Breast epithelium (tissue), 4 donors: ENCODE measurements at regions not wholly inside any gene's neighbourhood (a gene's known extent, or its start where the extent isn't known, plus 50 kb on each side); places are given as distances from the start of the nearest gene placed in this dataset.

ENCODE experiments used
- DNase-seq, 2 donors: peaks; one replicate each; pipeline ENCODE4 v3.0.0-alpha.2; 2019; ENCODE audit warnings: low spot score in 2 of 2
- H3K27ac ChIP-seq, 2 donors: fragments of 200-600 bp; sonication (generic) in 1 of 2; one replicate each; pipeline ENCODE4 v1.5.1; 2016 to 2019; ENCODE audit warnings: mild to moderate bottlenecking in 1 of 2
- H3K27me3 ChIP-seq, 2 donors: fragments of 200-600 bp; sonication (generic) in 1 of 2; one replicate each; pipeline versions ENCODE4 v1.5.1 to v1.6.0; 2017 to 2019; ENCODE audit warnings: control low read depth in 1 of 2, mild to moderate bottlenecking in 1 of 2
- H3K36me3 ChIP-seq: fragments of 200-600 bp; one replicate; pipeline ENCODE4 v1.5.1; 2019
- H3K4me1 ChIP-seq, 2 donors: fragments of 200-600 bp; sonication (generic); one replicate each; pipeline ENCODE4 v1.5.1; 2016 to 2019; ENCODE audit warnings: control low read depth in 1 of 2
- H3K4me3 ChIP-seq, 3 donors: fragments of 200-600 bp; sonication (generic); 1 replicate in 2 of 3; 2 replicates in 1 of 3; pipeline ENCODE4 v1.5.1; 2016 to 2019; ENCODE audit warnings: mild to moderate bottlenecking in 3 of 3, moderate library complexity in 2 of 3
- H3K9me3 ChIP-seq, 2 donors: fragments of 200-600 bp; sonication (generic) in 1 of 2; one replicate each; pipeline ENCODE4 v1.5.1; 2016 to 2019; ENCODE audit warnings: control low read depth in 1 of 2
- POLR2A ChIP-seq: fragments of 450-650 bp; IDR thresholded peaks from one replicate; pipeline ENCODE4 v1.6.1; 2016; ENCODE audit warnings: antibody characterized with exemption, mild to moderate bottlenecking, moderate library complexity
- POLR2AphosphoS5 ChIP-seq, 3 donors: sonication (generic); formaldehyde crosslinking; IDR thresholded peaks; one replicate each; pipeline ENCODE4 v1.6.1; 2017; ENCODE audit warnings: antibody characterized with exemption in 3 of 3
- intact Hi-C: fragments of 100-400 bp; cut with DNase I; formaldehyde crosslinking; loops from one replicate; pipeline ENCODE4 v1.15.1; 2023; ENCODE audit warnings: low total_unique reads
- TF ChIP-seq, protein P1 (sequence below), 3 donors: fragments of 450-650 bp; IDR thresholded peaks; one replicate each; pipeline ENCODE4 v1.5.1; 2016 to 2017; ENCODE audit warnings: antibody characterized with exemption in 3 of 3, mild to moderate bottlenecking in 3 of 3, moderate library complexity in 3 of 3

DNA sequence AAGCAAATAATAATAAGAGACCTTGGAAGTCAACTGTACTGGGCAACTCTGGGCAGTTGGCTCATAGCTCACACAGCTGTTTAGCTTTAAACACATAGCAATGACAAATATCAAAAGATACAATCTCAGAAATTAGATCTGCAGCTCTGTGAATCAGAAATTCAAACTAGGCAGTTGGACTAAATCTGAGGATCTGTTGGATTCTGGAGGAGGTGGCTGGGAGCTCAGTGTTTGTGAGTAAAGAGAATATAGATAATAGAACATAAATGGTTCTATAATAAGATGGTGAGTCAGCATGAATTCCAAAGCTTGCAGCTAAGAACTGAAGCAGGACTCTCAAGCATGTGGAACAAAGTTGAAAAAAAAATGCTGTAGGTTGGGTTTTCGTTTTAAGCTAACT lies 1949.4 kb upstream of the SEL1L start:
- no peaks in the 10 kb centered on the region for H3K27me3 ChIP-seq
- H3K4me3 ChIP-seq: no peak overlapping the region
- H3K9me3 ChIP-seq: no peaks in the 10 kb centered on the region
- no peak for DNase-seq
- intact Hi-C loops: no loop called here
- TF ChIP-seq POLR2A (no peak), POLR2AphosphoS5 (IDR thresholded peaks at IDR 0.05) (no peak)
- TF ChIP-seq, protein P1, sequence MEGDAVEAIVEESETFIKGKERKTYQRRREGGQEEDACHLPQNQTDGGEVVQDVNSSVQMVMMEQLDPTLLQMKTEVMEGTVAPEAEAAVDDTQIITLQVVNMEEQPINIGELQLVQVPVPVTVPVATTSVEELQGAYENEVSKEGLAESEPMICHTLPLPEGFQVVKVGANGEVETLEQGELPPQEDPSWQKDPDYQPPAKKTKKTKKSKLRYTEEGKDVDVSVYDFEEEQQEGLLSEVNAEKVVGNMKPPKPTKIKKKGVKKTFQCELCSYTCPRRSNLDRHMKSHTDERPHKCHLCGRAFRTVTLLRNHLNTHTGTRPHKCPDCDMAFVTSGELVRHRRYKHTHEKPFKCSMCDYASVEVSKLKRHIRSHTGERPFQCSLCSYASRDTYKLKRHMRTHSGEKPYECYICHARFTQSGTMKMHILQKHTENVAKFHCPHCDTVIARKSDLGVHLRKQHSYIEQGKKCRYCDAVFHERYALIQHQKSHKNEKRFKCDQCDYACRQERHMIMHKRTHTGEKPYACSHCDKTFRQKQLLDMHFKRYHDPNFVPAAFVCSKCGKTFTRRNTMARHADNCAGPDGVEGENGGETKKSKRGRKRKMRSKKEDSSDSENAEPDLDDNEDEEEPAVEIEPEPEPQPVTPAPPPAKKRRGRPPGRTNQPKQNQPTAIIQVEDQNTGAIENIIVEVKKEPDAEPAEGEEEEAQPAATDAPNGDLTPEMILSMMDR (IDR thresholded peaks at IDR 0.05): no peak
- no peaks in the 10 kb centered on the region for H3K36me3 ChIP-seq
- H3K4me1 ChIP-seq: no peaks in the 10 kb centered on the region
- H3K27ac ChIP-seq: no peak overlapping the region

DNA sequence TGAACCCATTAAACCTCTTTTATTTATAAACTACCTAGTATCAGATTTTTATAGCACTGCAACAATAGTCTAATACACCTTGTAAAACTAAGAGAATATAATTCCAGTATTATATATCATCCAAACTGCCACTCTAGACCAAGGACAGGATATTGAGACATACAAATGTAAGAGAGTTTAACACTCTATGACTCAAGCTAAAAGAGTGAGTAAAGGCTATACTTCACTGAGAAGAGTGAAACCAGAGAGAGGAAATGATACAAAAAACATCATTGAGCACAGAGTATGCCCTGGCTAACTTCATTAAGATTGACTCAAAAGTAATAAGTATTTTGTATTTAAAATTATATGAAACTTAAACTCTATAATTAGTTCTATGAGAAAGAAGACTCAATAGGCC lies 1951.9 kb upstream of the SEL1L start:
- Histone ChIP-seq H3K27ac (no peak overlapping the region), H3K36me3 (no peaks in the 10 kb centered on the region), H3K9me3 (no peaks in the 10 kb centered on the region), H3K4me3 (no peak overlapping the region), H3K4me1 (no peaks in the 10 kb centered on the region), H3K27me3 (no peaks in the 10 kb centered on the region)
- intact Hi-C loops: no loop called here
- DNase-seq: no peak
- TF ChIP-seq, protein P1 (IDR thresholded peaks at IDR 0.05): no peak
- TF ChIP-seq POLR2AphosphoS5 (IDR thresholded peaks at IDR 0.05): no peak
- no peak for TF ChIP-seq POLR2A

DNA sequence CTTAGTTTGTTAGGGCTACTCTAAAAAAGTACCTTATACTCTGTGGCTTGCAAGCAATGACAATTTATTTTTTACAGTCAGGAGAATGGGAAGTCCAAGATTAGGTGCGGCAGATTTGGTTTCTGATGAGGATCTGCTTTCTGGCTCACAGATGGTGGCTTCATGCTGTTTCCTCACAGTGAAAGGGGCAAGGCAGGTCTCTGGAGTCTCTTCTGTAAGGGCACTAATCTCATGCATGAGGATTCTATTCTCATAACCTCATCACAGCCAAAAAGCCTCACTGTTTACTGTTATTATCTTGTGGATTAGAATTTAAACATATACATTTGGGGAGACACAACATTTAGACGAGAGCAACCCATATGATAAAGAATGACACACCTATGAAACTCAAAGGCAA lies 1957.4 kb upstream of the SEL1L start:
- H3K27ac ChIP-seq: no peak overlapping the region
- H3K9me3 ChIP-seq: no peaks in the 10 kb centered on the region
- intact Hi-C loops: no loop called here
- no peaks in the 10 kb centered on the region for H3K27me3 ChIP-seq
- H3K4me3 ChIP-seq: no peak overlapping the region
- H3K36me3 ChIP-seq: no peaks in the 10 kb centered on the region
- TF ChIP-seq, protein P1 (IDR thresholded peaks at IDR 0.05): no peak
- TF ChIP-seq POLR2AphosphoS5 (IDR thresholded peaks at IDR 0.05) (no peak), POLR2A (no peak)
- DNase-seq: no peak
- H3K4me1 ChIP-seq: no peaks in the 10 kb centered on the region

DNA sequence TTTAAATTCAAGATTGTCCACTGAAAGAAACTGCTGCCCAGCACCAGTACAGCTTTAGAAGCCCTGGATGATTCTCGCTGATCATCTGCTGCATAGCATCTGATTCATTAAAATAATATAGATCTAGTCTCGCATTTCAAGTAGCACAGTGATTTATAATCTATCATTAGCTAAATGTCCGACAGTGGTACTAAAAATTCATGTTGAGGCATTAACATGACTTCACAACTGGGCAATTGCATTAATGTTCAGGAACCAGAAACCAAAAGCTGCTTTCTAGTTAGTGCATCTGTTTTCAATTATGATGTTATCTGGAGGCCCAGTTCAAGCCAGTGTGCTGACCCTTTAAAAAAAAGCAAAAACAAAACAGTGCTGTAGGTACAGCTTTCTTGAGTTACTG lies 1987.2 kb upstream of the SEL1L start:
- Histone ChIP-seq H3K4me3 (no peak overlapping the region), H3K27me3 (no peaks in the 10 kb centered on the region), H3K36me3 (no peaks in the 10 kb centered on the region), H3K9me3 (no peaks in the 10 kb centered on the region), H3K27ac (no peak overlapping the region), H3K4me1 (no peaks in the 10 kb centered on the region)
- TF ChIP-seq POLR2A (no peak), POLR2AphosphoS5 (IDR thresholded peaks at IDR 0.05) (no peak)
- TF ChIP-seq, protein P1 (IDR thresholded peaks at IDR 0.05): no peak
- DNase-seq: no peak
- intact Hi-C loops: no loop called here

DNA sequence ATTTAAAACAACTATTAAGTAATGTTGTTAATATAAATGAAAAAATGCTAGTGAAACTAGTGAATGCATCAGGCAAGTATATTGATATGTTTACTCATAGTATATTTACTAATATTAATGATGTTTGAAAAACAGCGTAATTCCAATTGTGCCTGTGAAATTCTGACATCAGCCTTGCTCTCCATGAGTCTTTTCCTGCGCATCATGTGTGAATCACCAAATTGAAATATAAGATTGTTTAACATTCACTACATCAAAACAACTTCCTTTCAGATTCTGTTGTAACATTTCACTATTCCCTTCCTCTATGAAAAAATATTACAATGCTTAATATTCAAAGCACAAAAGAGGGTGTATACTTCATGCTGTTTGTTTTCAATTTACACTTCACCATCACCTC lies 1995.9 kb upstream of the SEL1L start:
- Histone ChIP-seq H3K27me3 (no peaks in the 10 kb centered on the region), H3K4me1 (no peaks in the 10 kb centered on the region), H3K27ac (no peak overlapping the region), H3K9me3 (no peaks in the 10 kb centered on the region), H3K4me3 (no peak overlapping the region), H3K36me3 (no peaks in the 10 kb centered on the region)
- intact Hi-C loops: no loop called here
- no peak for DNase-seq
- TF ChIP-seq POLR2AphosphoS5 (IDR thresholded peaks at IDR 0.05) (no peak), POLR2A (no peak)
- TF ChIP-seq, protein P1 (IDR thresholded peaks at IDR 0.05): no peak
